HG02973 (cell line): ENCODE measurements at regions not wholly inside any gene's neighbourhood (a gene's known extent, or its start where the extent isn't known, plus 50 kb on each side); places are given as distances from the start of the nearest gene placed in this dataset.
"Not testable (repeated sequence)": the region's sequence is repeated elsewhere in the genome, so short reads cannot be mapped to it uniquely, and the experiment has no call there.

ENCODE experiments used
- ATAC-seq: cut with Tn5 transposase; IDR thresholded peaks from one replicate; pipeline ENCODE4 v1.9.1; 2021; ENCODE audit warnings: moderate library complexity; ENCODE audit not compliant: unreplicated experiment

DNA sequence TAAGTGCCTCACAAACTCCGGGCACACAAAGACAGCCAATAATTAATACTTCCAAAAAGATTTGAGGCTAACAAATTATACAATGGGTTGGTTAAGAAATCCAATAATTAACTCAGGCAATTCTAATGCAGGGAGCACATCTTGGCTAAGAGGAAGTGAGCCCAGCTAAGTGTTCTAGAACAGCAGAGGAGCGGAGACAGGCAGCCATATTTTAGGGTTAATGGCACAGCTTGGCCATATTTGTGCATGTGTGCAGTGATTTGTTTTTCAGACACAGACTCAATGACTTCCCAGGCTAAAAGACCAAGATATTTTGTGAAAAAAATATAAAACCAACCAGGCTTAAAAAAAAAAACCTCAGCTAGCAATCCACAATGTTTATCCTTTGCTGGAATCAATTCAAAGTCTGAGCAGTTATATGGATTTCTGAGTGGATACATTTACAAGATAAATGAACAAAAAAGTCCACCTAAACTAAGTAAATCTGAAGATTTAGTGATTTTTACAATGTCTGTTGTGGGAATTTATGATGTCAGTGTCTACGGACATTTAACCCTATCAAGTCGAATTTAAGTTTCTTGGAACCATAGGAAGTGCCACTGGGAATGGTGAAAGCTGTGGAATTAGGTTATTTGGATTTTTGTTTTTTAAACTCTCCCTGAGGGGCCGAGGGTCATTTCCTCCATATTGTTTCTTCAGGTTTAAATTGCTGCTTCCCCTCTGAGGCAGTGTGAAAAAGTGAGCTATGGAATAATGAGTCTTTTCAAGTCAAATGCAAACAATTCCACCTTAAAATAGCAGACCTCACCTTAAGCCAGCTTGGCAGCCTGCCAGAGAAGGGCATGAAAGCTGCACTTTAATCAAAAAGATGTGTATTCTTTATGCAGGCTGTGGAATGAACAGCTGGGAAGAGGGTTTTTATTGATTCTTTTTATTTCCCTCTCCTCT lies 413.7 kb upstream of the TBL1XR1 start:
- no peak for ATAC-seq

DNA sequence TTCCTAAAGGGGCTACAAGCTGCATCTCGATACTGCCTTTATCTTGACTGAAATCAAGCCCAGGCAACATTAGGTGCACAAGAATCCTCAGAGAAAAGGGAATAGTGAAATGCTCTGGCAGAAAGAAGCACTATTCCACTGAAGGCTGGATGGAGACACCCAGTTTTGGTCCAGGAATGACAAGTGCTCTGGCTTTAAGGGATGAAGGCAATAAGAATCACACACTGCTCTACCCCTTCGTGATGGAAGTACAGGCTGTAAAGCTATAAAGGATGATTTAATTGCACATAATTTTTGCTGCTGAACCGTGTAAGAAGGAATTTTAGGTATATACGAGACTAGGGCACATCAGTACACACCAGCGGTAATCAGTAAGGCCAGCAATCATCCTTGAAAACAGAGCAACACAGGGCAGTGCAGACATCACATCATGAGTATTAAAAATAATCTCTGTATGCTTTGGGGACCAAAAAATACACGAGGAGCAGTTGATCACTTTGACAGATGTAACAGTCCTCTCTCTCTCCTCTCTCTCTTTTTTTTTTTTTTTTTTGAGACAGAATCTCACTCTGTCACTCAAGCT lies 414.6 kb upstream of the TBL1XR1 start:
- ATAC-seq: no peak

DNA sequence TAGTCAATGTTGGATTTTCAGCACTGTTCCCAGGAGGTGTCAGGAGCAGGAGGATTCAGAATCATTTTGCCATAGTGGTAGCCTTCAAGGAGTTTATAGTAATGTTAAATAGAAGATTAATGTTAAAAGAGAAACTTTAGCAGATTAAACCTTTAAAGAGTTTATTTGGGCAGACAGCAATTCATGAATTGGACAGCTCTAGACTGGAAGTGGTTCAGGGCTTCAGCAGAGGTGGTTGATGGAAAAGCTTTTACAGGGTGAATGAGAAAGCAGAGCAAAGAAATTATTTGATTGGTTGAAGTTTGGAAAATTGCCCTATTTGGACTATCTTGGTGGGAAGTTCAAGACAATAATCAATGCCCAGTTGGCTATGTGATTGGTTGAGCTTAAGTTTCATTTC lies 416.6 kb upstream of the TBL1XR1 start:
- ATAC-seq: no peak

- no peak for ATAC-seq
These were observed 417.7 kb upstream of the TBL1XR1 start for GRCh38 chr3:177615015-177615414.

- no peak for ATAC-seq
These were observed 421.8 kb upstream of the TBL1XR1 start for GRCh38 chr3:177618873-177619733.

DNA sequence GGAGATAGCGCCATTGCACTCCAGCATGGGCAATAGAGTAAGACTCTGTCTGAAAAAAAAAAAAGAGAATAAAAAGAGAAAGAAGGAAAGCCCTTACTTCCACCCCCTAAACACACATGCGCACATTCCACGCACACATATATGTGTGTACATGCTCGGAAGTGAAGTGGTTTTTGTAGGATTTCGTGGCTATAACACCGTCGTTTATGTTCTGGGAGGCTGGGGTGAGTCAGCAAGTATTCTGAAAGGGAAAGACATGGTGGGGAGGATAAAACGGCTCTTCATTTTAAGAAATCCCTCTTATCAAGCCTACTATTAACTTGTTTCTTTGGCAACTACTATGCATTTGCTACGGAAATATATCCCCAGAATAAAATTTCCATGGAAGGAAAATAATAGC lies 422.8 kb upstream of the TBL1XR1 start:
- no peak for ATAC-seq

DNA sequence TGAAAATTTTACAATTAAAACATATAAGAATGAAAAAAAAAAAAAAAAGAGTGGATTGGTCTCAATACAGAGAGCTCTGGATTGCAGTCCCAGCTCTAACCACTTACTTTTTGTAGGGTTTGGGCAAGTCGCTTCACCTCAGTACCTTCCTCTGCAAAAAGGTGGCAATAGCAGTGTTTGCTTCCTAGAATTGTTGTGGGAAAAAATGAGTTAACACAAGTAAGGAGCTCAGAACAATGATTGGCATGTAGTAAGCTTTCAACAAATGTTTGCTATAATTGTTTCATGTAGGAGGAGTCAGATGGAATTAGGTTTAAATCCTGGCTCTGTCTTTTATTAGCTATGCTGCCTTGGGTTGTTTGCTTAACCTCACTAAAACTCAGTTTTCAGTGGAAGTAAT lies 425.2 kb upstream of the TBL1XR1 start:
- no peak for ATAC-seq

DNA sequence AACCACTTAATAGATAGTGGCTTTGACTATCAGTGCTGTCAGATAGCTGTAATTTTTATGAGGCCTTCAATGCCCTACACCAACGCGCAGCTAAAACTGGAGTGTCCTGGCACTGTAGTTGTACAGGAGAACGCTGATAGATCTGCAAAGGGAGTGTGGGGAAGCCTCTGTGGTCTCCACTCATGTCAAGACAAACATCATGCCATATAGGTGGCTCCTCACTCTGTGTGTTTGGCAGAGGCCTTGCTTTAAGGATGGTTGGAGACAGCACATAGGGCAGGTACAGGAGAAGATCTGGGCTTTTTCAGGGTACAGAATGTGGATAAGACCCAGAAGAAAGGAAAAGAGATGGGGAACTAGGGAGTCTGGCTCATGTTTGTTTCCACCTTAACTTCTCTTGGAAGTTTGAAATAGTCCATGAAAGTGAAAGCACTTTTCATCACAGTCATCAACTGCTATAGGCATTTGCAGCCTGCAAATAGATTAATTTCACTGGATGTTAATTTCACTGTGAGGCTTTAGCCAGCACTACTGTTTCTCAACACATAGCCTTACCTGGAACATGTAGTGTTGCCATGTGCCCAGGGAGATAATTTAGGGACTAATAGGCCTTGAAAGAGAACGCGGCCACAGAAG lies 425.8 kb upstream of the TBL1XR1 start:
- ATAC-seq: no peak

DNA sequence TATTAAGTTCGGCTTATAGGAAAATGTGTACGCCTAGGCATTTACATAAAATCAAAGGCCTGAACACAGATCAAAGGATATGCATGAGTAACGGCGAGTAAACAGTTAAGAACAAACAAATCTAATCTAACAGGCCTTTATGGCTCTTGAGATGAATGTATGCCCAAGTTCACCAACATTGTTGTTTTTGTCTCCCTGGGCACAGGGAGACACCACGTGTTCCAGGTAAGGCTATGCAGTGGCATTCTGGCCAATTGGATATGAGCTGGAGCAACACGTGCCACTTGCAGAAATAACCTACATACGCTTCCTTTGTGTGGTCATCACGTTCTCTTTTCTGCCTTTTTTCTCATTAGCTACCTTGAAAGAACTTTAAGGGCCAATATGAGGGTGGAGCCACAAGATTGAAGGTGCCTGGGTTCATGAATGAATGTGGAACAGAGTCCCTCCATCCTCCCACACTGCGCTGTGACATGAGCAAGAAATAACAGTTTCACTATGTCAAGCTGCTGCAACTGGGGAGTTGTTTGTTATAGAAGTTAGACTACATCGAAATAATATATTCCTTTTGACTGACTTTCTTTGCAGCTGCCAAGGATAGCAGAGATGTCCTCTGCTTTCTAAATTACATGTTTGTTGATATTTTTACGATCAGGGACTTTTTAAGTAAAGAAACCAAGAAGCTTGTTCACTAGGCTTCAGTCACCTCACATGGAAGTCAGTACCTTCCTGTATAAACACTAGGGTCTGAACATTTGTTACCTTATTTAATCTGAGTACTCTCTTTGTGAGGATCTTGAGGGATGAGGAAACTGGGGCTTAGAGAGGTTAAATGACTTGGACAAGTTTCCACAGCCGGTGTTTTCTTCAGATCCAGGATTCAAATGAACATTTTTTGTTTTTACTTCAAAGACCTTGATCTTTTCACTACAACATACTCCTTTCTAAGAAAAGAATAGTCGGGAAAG lies 427.5 kb upstream of the TBL1XR1 start:
- ATAC-seq: no peak

- no peak for ATAC-seq
These were observed 428.8 kb upstream of the TBL1XR1 start for GRCh38 chr3:177626045-177626444.

- ATAC-seq: not testable (repeated sequence)
These were observed 430.9 kb upstream of the TBL1XR1 start for GRCh38 chr3:177628095-177628719.

GRCh38 chr3:177629276-177629675 lies 432.0 kb upstream of the TBL1XR1 start:
- no peak for ATAC-seq

DNA sequence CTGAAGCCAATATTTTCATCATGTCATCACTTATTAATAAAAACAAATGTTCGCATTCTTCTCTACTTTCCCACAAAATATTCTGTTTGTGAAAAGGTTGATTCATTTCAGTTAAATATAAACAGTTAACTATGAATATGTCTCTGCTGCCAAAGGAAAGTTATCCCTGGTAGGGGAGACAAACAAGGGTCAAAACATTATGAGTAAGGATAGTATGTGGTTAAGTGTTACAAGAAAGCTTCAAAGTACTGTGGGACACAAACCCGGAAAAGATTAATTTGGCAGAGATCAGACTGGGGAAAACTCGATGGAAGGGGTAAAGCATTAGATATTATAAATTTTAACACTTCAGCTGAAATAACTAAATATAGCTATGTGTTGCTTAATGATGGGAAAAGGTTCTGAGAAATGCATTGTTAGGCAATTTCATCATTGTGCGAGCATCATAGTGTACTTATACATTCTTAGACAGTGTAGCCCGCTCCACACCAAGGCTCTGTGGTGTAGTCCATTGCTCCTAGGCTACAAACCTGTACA lies 436.5 kb upstream of the TBL1XR1 start:
- no peak for ATAC-seq

DNA sequence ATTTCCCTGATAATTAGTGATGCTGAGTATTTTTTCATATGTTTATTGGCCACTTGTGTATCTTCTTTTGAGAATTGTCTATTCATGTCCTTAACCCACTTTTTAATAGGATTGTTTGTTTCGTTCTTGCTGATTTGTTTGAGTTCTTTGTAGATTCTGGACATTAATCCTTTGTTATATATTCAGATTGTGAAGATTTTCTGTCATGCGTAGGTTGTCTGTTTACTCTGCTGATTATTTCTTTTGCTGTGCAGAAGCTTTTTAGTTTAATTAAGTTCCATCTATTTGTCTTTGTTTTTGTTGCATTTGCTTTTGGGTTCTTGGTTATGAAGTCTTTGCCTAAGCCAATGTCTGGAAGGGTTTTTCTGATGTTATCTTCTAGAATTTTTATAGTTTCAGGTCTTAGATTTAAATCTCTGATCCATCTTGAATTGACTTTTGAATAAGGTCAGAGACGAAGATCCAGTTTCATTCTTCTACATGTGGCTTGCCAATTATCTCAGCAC lies 438.4 kb upstream of the TBL1XR1 start:
- ATAC-seq: not testable (repeated sequence)

GRCh38 chr3:177640319-177640965 lies 443.2 kb upstream of the TBL1XR1 start:
- ATAC-seq: no peak

DNA sequence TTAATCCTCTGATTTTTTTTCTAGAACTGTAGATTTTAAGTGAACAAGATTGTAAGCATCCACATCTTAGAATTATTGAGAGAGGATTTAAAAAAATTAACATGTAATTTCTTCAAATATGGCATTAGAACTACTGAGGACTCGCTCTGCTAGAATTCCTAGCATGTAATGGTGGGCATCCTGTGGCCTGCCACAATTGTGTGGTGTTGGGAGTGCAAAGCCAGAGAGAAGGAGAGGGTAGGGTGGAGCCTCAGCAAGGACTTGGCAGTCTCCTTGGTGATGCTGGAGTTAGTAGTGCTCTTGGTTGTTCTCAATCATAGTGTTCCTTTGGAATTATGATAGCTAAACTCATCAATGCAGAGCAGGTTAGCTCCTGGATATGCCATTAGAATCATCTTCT lies 443.9 kb upstream of the TBL1XR1 start:
- ATAC-seq: no peak

- no peak for ATAC-seq
These were observed 444.9 kb upstream of the TBL1XR1 start for GRCh38 chr3:177642042-177642803.

DNA sequence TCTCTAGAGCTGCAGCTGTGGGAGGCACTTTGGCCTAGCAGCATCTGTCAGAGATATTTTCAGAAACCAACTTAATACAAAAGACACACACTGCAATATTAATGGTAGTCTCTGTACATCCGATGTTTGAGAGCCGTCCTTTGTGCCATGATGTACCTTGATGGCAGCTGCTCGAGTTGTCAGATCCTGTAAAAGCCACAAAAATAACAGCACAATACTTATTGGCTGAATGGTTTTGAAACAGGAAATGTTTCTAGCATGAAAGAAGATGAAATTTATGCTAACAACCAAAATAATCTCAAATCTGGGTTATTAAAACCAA lies 445.5 kb upstream of the TBL1XR1 start:
- no peak for ATAC-seq
